NCI-H524 (cell line): ENCODE measurements at regions not wholly inside any gene's neighbourhood (a gene's known extent, or its start where the extent isn't known, plus 50 kb on each side); places are given as distances from the start of the nearest gene placed in this dataset.

ENCODE experiments used
- DNase-seq, 2 experiments: peaks; one replicate each; lab custom pipeline; 2025; lab: John Stamatoyannopoulos, UW

GRCh38 chr17:79349506-79350400 is 261.1 kb downstream of the RBFOX3 start:
- DNase-seq: no peak

GRCh38 chr17:79342376-79342775 is 267.8 kb downstream of the ENGASE start:
- no peak for DNase-seq

GRCh38 chr17:79341816-79342215 is 267.2 kb downstream of the ENGASE start:
- DNase-seq: no peak

GRCh38 chr17:79341222-79341780 is 266.7 kb downstream of the ENGASE start:
- no peak for DNase-seq

GRCh38 chr17:79340333-79341221 is 266.0 kb downstream of the ENGASE start:
- DNase-seq: no peak

GRCh38 chr17:79339321-79339720 is 264.7 kb downstream of the ENGASE start:
- no peak for DNase-seq

- no peak for DNase-seq
Observed at GRCh38 chr17:79338604-79339003, 264.0 kb downstream of the ENGASE start.

GRCh38 chr17:79338152-79338551 is 263.5 kb downstream of the ENGASE start:
- no peak for DNase-seq

GRCh38 chr17:79337053-79337452 is 262.4 kb downstream of the ENGASE start:
- DNase-seq: no peak

GRCh38 chr17:79335456-79335855 is 260.8 kb downstream of the ENGASE start:
- DNase-seq: peak in 1 of 2 experiments; percentile 64

GRCh38 chr17:79332011-79332554 is 257.5 kb downstream of the ENGASE start:
- DNase-seq: peak in 1 of 2 experiments; percentile 61

- DNase-seq: no peak
Observed at GRCh38 chr17:79331492-79331891, 256.9 kb downstream of the ENGASE start.

- no peak for DNase-seq
Observed at GRCh38 chr17:79330696-79331095, 256.1 kb downstream of the ENGASE start.

GRCh38 chr17:79330229-79330628 is 255.6 kb downstream of the ENGASE start:
- DNase-seq: no peak

GRCh38 chr17:79326814-79327213 is 252.2 kb downstream of the ENGASE start:
- no peak for DNase-seq

- DNase-seq: no peak
Observed at GRCh38 chr17:79325709-79326430, 251.2 kb downstream of the ENGASE start.

- peak; percentile 60 to 79 for DNase-seq
Observed at GRCh38 chr17:79324194-79324593, 249.6 kb downstream of the ENGASE start.

GRCh38 chr17:79323566-79323965 is 248.9 kb downstream of the ENGASE start:
- no peak for DNase-seq

- DNase-seq: peak in 1 of 2 experiments; percentile 31
Observed at GRCh38 chr17:79322211-79323123, 247.8 kb downstream of the ENGASE start.

- DNase-seq: no peak
Observed at GRCh38 chr17:79320331-79320730, 245.7 kb downstream of the ENGASE start.
